Stimulated activated effector memory CD8-positive, alpha-beta T cell treated with anti-CD3 and anti-CD28 coated beads, Interleukin-12 subunit alpha, Interleukin-12 subunit beta, amount 100 ng/mL, for 72 hours (primary cell): ENCODE measurements at regions not wholly inside any gene's neighbourhood (a gene's known extent, or its start where the extent isn't known, plus 50 kb on each side); places are given as distances from the start of the nearest gene placed in this dataset.

Experiments
- ATAC-seq: fragments of 150-1000 bp; cut with Tn5 transposase; 2 replicates; pipeline ENCODE4 v1.10.0; 2021
- DNase-seq, 2 donors: peaks; one replicate each; pipeline ENCODE4 v3.0.0; 2021 to 2022; ENCODE audit warnings: low spot score in 2 of 2
- H3K27ac Mint-ChIP-seq: one replicate; pipeline ENCODE4 v1.8.0; 2022; ENCODE audit warnings: mild to moderate bottlenecking, mixed read lengths
- H3K36me3 Mint-ChIP-seq: one replicate; pipeline ENCODE4 v1.8.0; 2022; ENCODE audit warnings: mild to moderate bottlenecking, mixed read lengths
- H3K4me1 Mint-ChIP-seq: one replicate; pipeline ENCODE4 v1.8.0; 2022; ENCODE audit warnings: mixed read lengths
- H3K4me3 Mint-ChIP-seq: one replicate; pipeline ENCODE4 v1.8.0; 2022; ENCODE audit warnings: mild to moderate bottlenecking, mixed read lengths
- H3K9me3 Mint-ChIP-seq: one replicate; pipeline ENCODE4 v1.8.0; 2022; ENCODE audit warnings: mixed read lengths

DNA sequence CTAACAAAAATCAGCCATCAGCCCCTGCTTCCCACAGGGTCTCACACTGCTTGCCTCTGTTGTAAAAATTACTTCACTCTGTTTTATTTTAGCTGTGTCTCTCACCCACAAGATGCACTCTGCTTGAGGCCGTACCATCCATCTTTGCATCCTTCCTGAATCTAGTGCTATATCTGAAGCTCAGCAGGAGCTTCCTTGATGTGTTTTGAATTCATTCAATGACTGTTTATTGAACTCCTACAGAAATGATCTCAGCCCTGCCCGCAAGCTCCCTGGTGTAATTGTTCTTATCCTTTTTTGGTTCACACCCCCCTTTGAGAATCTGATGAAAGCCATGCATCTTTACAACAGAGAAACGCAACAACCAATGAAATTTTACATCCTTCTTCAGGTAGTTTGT is 310.2 kb upstream of the ZC3H12C start:
- no peaks in the 10 kb centered on the region for H3K4me1 Mint-ChIP-seq
- no peak overlapping the region for H3K4me3 Mint-ChIP-seq
- H3K27ac Mint-ChIP-seq, result no peak overlapping the region
- H3K36me3 Mint-ChIP-seq, result no peaks in the 10 kb centered on the region
- ATAC-seq (no peak), DNase-seq (no peak)
- H3K9me3 Mint-ChIP-seq, result peaks cover 2% of the 10 kb centered on the region

DNA sequence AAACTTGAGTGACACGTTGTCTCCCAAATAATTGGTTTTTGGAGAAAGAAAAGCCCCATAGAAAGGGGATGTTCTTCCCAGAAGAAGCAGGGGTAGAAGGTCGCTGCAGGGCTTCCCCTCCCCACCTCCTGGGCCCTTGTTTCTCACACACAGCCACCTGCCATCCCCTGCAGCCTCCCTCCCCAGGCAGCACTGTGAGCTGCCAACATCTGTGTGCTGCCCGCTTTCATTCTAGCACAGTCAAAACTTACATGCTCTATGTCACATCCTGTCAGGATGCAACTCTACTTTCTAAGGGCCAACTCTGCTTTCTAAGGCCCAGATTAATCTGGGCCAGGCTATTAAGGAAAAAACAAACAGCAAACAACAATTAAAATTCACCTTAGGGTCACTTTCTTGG is 309.4 kb upstream of the ZC3H12C start:
- H3K36me3 Mint-ChIP-seq, result no peaks in the 10 kb centered on the region
- ATAC-seq, result no peak
- DNase-seq, result no peak
- H3K4me3 Mint-ChIP-seq, result no peak overlapping the region
- no peak overlapping the region for H3K27ac Mint-ChIP-seq
- peaks cover 2% of the 10 kb centered on the region for H3K9me3 Mint-ChIP-seq
- H3K4me1 Mint-ChIP-seq, result no peaks in the 10 kb centered on the region

DNA sequence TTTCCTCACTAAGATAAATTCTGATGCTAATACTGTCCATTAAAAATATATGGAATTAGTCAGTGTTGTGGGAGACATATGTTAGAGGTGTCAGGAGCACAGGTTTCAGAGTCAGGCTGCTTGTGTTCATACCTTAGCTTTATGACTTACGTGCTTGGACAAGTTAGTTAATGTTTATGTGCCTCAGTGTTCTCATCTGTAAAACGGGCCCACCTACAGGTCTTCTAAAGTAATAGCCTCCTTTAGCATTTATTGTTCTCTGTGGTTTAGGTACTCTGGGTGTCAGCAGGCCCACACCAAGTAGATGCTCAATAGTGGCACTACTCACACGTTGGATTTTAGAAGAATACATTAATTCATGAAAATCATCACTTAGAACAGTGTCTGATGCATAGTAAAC is 308.7 kb upstream of the ZC3H12C start:
- H3K9me3 Mint-ChIP-seq, result peaks cover 2% of the 10 kb centered on the region
- no peak overlapping the region for H3K4me3 Mint-ChIP-seq
- ATAC-seq, result no peak

DNA sequence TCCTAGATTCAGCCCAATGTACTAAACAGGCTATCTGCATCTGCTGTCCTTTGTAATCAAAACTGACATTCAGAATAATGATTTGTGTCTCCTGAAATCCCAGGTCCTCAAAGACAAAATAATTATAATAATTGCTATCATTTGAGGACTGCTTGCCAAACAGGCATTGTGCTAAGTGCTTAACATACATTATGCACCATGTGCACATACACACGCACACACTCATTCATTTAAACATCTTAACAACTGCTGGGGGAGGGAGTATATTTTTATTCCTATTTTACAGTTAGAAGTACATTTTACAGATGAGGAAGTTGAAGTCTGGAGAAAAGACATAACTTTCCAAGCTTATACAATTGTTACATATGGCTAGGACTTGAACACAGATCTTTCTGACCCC is 308.0 kb upstream of the ZC3H12C start:
- ATAC-seq, result no peak
- Mint-ChIP-seq H3K27ac (no peak overlapping the region), H3K36me3 (no peaks in the 10 kb centered on the region), H3K4me1 (no peaks in the 10 kb centered on the region), H3K9me3 (peaks cover 2% of the 10 kb centered on the region), H3K4me3 (no peak overlapping the region)
- DNase-seq, result no peak

More for the DNA sequence above, 308.7 kb upstream of the ZC3H12C start:
- Mint-ChIP-seq H3K36me3 (no peaks in the 10 kb centered on the region), H3K27ac (no peak overlapping the region), H3K4me1 (no peaks in the 10 kb centered on the region)
- DNase-seq, result no peak

DNA sequence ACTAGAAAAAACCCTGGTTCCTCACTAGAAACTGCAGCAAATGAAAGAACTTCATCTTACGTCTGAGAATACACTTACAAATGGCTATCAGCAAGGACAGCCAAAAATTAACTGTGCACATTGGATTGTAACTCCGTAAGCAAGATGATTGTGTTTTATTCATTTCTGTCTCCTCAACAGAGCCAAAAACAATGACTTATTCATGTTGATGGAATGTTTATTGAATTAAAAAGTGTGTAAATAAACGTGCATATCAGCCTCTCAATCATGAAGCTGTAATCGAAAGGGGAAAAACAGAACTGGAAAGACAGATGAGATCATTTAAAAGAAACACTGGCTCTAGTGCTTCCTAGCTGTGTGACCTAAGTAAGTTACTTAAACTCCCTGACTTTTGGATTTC is 307.5 kb upstream of the ZC3H12C start:
- Mint-ChIP-seq H3K9me3 (no peaks in the 10 kb centered on the region), H3K36me3 (no peaks in the 10 kb centered on the region), H3K4me3 (no peak overlapping the region), H3K4me1 (no peaks in the 10 kb centered on the region), H3K27ac (no peak overlapping the region)
- DNase-seq, result no peak
- ATAC-seq, result no peak

DNA sequence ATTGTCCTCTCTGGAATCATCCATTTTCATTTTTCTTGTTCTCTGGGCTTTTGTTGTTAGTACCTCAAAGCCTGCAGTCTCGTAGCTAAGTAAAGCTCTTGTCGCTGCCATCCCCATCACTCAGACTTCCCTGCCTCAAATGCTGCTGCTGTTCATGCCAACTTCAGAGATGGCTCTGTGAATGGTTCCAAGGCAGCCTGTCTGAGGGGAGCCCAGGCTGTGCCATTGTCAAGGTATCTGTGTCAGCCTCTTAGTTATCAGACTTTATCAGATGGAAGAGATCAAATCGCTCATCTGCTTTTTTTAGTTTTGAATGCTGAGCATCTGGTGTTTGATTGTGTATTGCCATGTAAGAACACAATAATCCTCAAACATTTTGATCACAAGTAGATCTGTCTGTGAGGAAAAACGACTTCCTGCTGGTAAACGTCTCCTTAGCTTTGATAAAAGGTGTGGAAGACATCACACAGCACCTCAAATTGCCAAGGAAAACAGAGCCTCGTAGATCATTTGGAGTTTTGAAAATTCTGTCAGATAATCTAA is 304.2 kb upstream of the ZC3H12C start:
- no peak for ATAC-seq
- no peak overlapping the region for H3K4me3 Mint-ChIP-seq
- H3K36me3 Mint-ChIP-seq, result no peaks in the 10 kb centered on the region
- H3K27ac Mint-ChIP-seq, result no peak overlapping the region
- H3K4me1 Mint-ChIP-seq, result no peaks in the 10 kb centered on the region
- H3K9me3 Mint-ChIP-seq, result no peaks in the 10 kb centered on the region
- DNase-seq, result no peak

DNA sequence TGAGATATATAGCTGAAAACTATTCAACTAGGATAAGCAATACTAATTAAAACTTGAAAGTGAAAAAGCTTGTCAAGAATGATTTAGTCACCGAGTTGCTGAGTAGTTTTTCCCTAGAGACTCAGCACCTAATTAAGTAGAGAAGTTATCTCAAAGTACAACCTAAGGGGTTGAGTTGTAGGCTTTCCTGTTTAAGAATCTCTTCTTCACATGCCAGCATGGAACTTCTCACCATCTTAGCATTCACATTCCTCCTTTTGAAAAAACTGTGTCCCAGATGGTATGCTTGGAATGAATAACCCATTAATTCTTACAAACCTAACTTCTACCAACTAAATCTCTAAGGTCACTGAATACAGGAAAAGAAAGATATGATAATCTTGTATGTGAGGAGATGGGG is 303.3 kb upstream of the ZC3H12C start:
- ATAC-seq (no peak), DNase-seq (no peak)
- Mint-ChIP-seq H3K9me3 (no peaks in the 10 kb centered on the region), H3K4me1 (no peaks in the 10 kb centered on the region), H3K4me3 (no peak overlapping the region), H3K36me3 (no peaks in the 10 kb centered on the region), H3K27ac (no peak overlapping the region)

DNA sequence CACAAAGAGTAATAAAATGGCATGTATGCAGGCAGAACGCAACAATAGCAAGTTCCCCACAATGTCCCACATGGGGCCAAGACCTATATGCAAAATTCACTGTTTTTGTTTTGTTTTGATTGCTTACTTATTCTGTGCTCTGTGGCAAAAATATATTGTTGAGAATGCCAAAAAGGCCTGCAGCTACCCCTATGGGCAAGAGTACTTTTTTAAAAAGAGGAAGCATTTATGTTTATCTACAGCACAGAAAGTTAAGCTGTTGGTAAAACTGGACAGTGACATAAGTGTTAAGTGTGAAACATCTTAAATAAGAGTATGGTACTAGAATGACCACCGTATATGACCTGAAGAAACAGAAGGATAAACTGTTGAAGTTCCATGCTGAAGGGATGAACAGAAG is 301.9 kb upstream of the ZC3H12C start:
- ATAC-seq, result no peak
- no peak overlapping the region for H3K4me3 Mint-ChIP-seq

DNA sequence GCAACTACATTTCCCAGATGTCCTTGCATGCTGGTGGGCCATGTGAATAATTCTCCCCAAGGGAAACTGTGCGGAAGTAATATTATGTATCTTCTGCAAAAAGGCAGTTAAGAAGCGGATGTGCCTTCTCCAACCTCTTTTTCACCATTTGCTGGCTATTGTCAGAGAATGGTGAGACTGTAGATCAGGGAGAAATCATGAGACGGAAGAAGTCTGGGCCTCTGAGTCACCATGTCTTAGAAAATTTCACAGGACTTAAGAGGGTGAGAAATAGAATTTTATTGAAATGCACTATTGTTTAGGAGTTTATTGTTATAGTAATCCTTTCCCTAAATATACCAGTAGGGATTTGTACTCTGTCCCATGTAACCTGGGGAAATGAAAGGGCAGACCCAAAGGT is 298.7 kb upstream of the ZC3H12C start:
- Mint-ChIP-seq H3K4me3 (no peak overlapping the region), H3K9me3 (peaks cover 4% of the 10 kb centered on the region), H3K36me3 (no peaks in the 10 kb centered on the region), H3K27ac (no peak overlapping the region), H3K4me1 (no peaks in the 10 kb centered on the region)
- no peak for DNase-seq
- ATAC-seq, result no peak

More for the DNA sequence above, 301.9 kb upstream of the ZC3H12C start:
- H3K27ac Mint-ChIP-seq, result no peak overlapping the region
- H3K9me3 Mint-ChIP-seq, result peaks cover 2% of the 10 kb centered on the region
- no peaks in the 10 kb centered on the region for H3K4me1 Mint-ChIP-seq
- no peaks in the 10 kb centered on the region for H3K36me3 Mint-ChIP-seq
- DNase-seq, result no peak

DNA sequence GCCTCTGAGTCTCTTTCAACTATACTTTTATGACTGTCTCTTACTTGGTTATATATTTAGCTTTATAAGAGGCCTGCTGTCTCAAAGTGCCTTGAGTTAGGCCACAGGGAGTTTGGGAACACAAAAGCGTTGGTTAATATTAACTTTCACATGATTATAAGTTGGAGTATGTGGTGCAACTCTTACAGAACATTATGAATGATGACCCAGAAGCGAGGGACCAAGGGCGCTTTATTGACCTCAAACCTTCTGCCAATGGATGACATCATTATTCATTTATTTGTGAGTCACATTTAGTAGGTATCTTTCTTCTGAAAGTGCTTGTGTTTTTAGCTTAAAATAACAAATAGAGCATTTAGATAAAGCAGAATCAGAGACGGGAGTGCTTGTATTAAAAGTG is 298.0 kb upstream of the ZC3H12C start:
- Mint-ChIP-seq H3K9me3 (peaks cover 4% of the 10 kb centered on the region), H3K4me1 (no peaks in the 10 kb centered on the region)
- DNase-seq, result no peak

DNA sequence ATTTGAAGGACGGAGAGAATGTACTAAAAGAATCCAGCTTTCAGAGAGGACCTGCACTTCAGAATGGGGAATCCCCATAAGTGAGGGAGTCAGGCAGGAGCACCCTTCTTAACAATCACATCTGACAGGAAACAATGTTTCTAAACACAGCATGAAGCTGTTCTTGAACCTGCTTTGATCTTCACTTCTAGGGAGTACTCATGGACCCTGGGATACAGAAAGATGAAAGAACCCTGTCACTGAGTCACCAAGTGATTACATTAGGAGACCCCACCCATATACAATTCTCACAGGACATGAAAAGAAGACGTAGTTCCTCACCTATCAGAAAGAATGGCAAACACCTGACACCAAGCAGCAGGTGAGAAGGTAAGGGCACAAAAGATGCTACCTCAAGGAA is 296.9 kb upstream of the ZC3H12C start:
- Mint-ChIP-seq H3K4me3 (no peak overlapping the region), H3K36me3 (no peaks in the 10 kb centered on the region), H3K9me3 (peaks cover 4% of the 10 kb centered on the region), H3K27ac (no peak overlapping the region), H3K4me1 (no peaks in the 10 kb centered on the region)
- ATAC-seq, result no peak
- no peak for DNase-seq

More for the DNA sequence above, 298.0 kb upstream of the ZC3H12C start:
- Mint-ChIP-seq H3K36me3 (no peaks in the 10 kb centered on the region), H3K4me3 (no peak overlapping the region), H3K27ac (no peak overlapping the region)
- ATAC-seq, result no peak

DNA sequence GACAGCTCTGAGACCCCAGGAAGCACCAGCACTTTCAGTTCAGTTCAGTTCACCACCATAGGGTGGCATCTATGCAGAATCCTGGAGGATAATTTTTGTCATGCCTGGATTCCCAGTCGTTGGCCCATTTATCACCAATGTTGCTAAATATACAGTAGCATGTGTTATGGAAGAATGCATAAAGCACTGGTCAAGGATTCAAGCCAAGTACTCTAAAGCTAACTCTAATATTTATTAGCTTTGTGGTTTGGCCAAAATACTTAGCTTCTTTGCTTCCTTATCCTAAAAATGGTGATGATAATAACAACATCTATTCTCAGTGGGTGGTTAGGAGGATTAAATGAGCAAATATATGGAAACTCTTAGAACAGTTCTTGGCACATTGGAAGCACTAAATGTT is 294.7 kb upstream of the ZC3H12C start:
- peaks cover 7% of the 10 kb centered on the region for H3K9me3 Mint-ChIP-seq
- no peak for ATAC-seq
- no peak for DNase-seq
- no peaks in the 10 kb centered on the region for H3K36me3 Mint-ChIP-seq
- H3K4me1 Mint-ChIP-seq, result no peaks in the 10 kb centered on the region
- no peak overlapping the region for H3K4me3 Mint-ChIP-seq
- no peak overlapping the region for H3K27ac Mint-ChIP-seq

DNA sequence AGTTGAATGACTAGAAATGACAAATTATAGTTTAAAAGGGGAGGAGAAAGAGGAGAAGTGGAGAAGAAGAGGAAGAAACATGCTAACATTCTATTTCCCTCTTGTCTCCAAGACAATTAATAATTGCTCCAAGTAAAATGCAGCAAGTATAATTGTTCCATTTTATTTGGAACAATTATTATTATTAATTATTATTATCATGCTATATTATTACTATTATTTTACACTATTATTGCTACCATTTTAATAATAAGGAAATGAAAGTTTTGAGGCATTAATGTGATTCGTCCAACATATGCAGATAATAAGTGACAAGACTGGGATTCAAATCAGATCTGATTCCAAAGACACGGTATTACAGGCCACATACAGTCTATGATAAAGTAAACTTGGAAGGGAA is 293.6 kb upstream of the ZC3H12C start:
- no peak for ATAC-seq
- DNase-seq, result no peak
- Mint-ChIP-seq H3K9me3 (peaks cover 7% of the 10 kb centered on the region), H3K4me3 (no peak overlapping the region), H3K36me3 (no peaks in the 10 kb centered on the region), H3K27ac (no peak overlapping the region), H3K4me1 (no peaks in the 10 kb centered on the region)

DNA sequence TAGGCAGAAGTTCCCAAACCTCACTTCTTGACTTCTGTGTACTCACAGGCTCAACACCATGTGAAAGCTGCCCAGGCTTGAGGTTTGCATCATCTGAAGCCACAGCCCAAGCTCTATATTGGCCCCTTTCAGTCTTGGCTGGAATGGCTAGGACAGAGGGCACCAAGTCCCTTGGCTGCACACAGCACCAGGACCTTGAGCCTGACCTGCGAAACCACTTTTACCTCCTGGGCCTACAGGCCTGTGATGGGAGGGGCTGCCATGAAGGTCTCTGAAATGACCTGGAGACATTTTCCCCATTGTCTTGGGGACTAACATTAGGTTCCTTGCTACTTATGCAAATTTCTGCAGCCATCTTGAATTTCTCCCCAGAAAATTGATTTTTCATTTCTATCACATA is 288.3 kb upstream of the ZC3H12C start:
- Mint-ChIP-seq H3K9me3 (peaks cover 7% of the 10 kb centered on the region), H3K4me1 (no peaks in the 10 kb centered on the region), H3K36me3 (no peaks in the 10 kb centered on the region), H3K4me3 (no peak overlapping the region), H3K27ac (no peak overlapping the region)
- DNase-seq (no peak), ATAC-seq (no peak)

DNA sequence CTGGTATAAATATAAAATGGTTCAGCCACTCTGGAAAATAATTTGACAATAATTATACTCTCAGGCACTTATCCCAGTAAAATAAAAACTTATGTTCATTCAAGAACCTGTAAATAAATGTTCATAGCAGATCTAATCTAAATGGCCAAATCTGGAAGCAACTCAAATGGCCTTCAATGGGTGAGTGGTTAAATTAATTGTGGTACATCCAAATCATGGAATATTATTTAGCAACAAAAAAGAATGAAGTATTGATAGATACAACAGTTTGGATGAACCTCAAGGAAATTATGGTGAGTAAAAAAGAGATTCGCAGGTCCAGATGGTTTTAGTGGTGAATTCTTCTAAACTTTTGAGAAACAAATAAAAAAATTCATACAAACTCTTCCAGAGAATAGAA is 287.0 kb upstream of the ZC3H12C start:
- Mint-ChIP-seq H3K4me1 (no peaks in the 10 kb centered on the region), H3K27ac (no peak overlapping the region), H3K9me3 (peaks cover 7% of the 10 kb centered on the region), H3K36me3 (no peaks in the 10 kb centered on the region), H3K4me3 (no peak overlapping the region)
- no peak for DNase-seq
- ATAC-seq, result no peak

DNA sequence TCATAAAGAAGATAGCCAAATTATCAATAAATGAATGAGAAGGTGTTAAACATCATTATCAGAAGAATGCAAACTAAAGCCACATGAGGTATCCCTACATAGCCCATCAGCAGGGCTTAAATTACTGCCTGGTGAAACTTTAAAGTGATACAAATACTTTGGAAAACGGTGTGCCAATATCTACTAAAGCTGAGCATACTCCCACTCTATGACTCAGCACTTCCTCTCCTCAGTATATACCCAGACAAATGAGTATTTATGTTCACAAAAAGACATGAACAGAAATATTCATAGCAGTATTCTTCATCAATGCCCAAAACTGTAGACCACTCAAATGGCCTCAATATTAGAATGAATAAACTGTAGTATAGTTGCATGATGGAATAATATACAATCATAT is 284.6 kb upstream of the ZC3H12C start:
- no peak for ATAC-seq
- Mint-ChIP-seq H3K9me3 (peaks cover 3% of the 10 kb centered on the region), H3K36me3 (no peaks in the 10 kb centered on the region), H3K4me1 (no peaks in the 10 kb centered on the region), H3K4me3 (no peak overlapping the region), H3K27ac (no peak overlapping the region)
- no peak for DNase-seq

DNA sequence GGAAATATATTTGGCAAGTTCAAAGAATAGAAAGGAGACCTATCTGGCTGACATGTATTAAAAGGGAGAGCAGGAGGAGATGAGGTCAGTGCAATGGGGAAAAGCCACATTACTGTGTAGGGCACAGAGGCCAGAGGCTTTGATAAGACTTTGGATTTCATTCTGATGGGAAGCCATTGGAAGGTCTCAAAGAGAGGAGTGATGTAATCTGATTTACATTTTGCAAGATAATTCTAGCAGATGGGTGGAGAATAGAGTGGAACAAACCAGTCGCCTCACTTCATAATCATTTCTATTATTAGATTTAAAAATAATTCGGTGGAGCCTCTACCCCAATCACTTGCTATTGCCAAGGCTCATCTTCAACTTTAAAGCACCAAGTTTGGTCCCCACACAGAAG is 278.4 kb upstream of the ZC3H12C start:
- H3K9me3 Mint-ChIP-seq, result peaks cover 3% of the 10 kb centered on the region
- H3K4me1 Mint-ChIP-seq, result no peaks in the 10 kb centered on the region
- ATAC-seq (no peak), DNase-seq (no peak)
- no peak overlapping the region for H3K27ac Mint-ChIP-seq
- H3K36me3 Mint-ChIP-seq, result no peaks in the 10 kb centered on the region
- H3K4me3 Mint-ChIP-seq, result no peak overlapping the region
